Gastroesophageal sphincter (tissue), 3 donors: ENCODE measurements at regions not wholly inside any gene's neighbourhood (a gene's known extent, or its start where the extent isn't known, plus 50 kb on each side); places are given as distances from the start of the nearest gene placed in this dataset.

Experiments used
- CTCF ChIP-seq, 4 experiments: fragments of 200-600 bp in 2 of 4; fragments of 450-650 bp in 2 of 4; sonication (generic) in 1 of 4; IDR thresholded peaks; one replicate each; pipeline ENCODE4 v1.5.1; 2017 to 2019; ENCODE audit warnings: antibody characterized with exemption in 4 of 4, mild to moderate bottlenecking in 2 of 4, moderate library complexity in 2 of 4
- POLR2A ChIP-seq, 2 donors: fragments of 450-650 bp; IDR thresholded peaks; one replicate each; pipeline ENCODE4 v1.6.1; 2017; ENCODE audit warnings: antibody characterized with exemption in 2 of 2, mild to moderate bottlenecking in 2 of 2, moderate library complexity in 1 of 2
- POLR2AphosphoS5 ChIP-seq: sonication (generic); formaldehyde crosslinking; IDR thresholded peaks from one replicate; pipeline ENCODE4 v1.6.1; 2017; ENCODE audit warnings: antibody characterized with exemption

DNA sequence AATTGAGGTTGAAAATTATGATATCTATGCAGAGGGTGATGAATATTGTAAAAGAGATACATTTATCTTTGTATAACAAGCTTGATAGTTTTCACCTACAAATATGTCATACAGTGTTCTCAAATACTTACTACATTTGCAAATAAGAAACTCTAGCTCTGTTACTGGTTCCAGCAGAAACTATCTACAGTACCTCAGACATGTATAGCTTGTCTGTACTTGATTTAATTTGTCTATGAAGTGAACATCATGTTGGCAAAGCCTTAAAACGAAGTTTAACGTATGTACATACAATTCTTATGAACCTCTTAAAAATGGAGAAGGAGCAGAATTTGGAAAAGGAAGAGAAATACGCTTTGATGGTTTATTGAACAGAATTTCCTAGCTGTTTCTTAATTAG is 201.4 kb upstream of the MARCKS start:
- TF ChIP-seq POLR2A (IDR thresholded peaks at IDR 0.05) (no peak), CTCF (IDR thresholded peaks at IDR 0.05) (no peak), POLR2AphosphoS5 (no peak)
